RPMI7951 (cell line): ENCODE measurements at regions not wholly inside any gene's neighbourhood (a gene's known extent, or its start where the extent isn't known, plus 50 kb on each side); places are given as distances from the start of the nearest gene placed in this dataset.
A peak's percentile ranks its signal among the peaks of the same experiment; 100 is the strongest.

Source experiments
- DNase-seq: peaks from one replicate; pipeline ENCODE4 v3.0.0-alpha.2; 2012; ENCODE audit warnings: low read depth

DNA sequence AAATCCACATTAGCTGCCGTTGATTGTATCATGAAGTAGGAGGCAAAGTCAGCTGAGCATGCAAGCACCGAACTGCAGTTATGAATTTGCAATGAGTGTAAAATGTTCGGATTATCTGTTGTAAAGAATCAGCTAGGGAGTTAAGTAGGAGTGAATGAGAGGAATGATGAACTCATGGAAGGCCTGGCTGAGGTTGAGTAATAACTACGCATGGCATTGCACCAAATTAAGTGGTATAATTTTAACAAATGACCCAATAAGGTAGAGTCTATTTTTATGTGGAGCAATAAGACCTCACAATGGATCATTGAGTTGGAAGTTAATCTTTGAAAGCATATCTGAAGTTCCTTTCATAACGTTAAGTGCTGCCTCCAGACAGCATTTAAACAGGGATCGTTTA is 288.2 kb upstream of the CHST9 start:
- DNase-seq: no peak

- DNase-seq: no peak
Measured at GRCh38 chr18:27467073-27467472, 282.0 kb upstream of the CHST9 start.

GRCh38 chr18:27461957-27462356 is 276.8 kb upstream of the CHST9 start:
- no peak for DNase-seq

- DNase-seq: no peak
Measured at GRCh38 chr18:27449104-27449503, 264.0 kb upstream of the CHST9 start.

GRCh38 chr18:27447930-27448329 is 262.8 kb upstream of the CHST9 start:
- no peak for DNase-seq

- DNase-seq: no peak
Measured at GRCh38 chr18:27447451-27447881, 262.4 kb upstream of the CHST9 start.

DNA sequence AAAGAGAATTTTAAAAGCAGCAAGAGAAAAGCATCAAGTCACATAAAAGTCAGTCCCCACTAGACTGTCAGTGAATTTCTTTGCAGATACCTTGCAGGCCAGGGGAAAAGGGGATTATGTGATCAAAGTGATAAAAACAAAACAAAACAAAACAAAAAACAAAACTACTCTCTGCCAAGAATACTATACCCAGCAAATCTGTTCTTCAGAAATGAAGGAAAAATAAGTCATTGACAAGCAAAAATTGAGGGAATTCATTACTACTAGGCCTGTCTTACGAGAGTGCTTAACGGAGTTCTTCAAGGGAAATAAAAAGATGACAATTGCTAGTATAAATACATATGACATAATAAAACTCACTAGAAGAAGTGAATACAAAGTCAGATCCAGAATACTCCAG is 245.5 kb upstream of the CHST9 start:
- no peak for DNase-seq

GRCh38 chr18:27428716-27429475 is 243.8 kb upstream of the CHST9 start:
- no peak for DNase-seq

GRCh38 chr18:27428120-27428519 is 243.0 kb upstream of the CHST9 start:
- no peak for DNase-seq

- no peak for DNase-seq
Measured at GRCh38 chr18:27423581-27423980, 238.5 kb upstream of the CHST9 start.

- DNase-seq: no peak
Measured at GRCh38 chr18:27419646-27420045, 234.5 kb upstream of the CHST9 start.

DNA sequence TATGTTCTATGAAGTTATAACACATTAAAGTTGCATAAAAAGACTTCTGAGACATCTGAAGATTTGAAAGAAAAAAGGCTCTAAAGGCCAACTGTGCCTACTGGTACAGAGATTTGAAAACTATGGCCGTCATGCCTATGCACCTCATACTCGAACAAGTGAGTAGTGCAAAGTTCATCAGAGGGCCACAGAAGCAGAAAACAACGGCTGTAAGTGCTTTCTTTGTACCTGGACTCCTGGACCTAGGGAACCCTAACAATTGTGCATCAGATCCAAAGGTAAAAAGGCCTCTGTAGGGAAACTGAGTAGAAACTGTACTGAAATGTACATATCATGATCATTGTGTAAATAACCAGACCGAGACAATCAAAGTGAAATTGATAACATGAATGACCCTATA is 230.4 kb upstream of the CHST9 start:
- DNase-seq: no peak

DNA sequence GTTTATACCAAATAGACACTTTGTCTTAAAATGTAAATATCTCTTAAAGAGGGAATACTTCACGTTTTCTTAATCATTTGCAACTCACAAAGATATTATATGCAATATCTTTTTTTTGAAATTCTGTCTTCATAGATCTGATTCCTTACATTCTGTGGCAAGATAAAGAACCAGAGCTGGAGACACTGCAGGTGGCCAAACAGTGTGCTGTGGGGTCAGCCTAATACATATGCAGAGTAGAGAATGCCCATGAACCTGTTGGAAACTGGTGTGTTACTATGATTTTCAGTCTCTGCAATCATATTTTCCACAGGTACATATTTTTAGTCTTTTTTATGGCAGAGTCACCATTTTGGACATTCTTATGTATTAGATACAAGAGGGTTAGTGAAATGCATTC is 229.6 kb upstream of the CHST9 start:
- no peak for DNase-seq

GRCh38 chr18:27413495-27414401 is 228.6 kb upstream of the CHST9 start:
- DNase-seq: peak; percentile 33

DNA sequence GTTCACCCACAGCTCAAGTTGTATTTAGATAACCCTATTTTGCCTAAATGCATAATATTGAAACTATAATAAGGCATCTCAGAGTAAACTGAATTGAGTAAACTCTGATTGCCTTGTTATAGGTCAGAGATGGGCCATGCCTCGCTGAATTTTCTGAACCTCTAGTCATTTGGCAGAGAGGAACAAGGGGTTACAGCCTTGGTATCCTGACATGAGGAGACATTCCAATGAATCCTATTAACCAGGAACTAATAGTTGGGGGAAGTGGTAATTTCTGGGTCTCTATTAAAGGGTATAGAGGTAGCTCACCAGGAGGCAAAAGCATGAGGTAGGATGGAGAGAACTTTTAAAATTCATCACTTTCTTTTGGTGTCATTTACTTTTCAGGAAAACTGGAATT is 227.4 kb upstream of the CHST9 start:
- no peak for DNase-seq

GRCh38 chr18:27411911-27412310 is 226.8 kb upstream of the CHST9 start:
- peak; percentile 29 for DNase-seq

DNA sequence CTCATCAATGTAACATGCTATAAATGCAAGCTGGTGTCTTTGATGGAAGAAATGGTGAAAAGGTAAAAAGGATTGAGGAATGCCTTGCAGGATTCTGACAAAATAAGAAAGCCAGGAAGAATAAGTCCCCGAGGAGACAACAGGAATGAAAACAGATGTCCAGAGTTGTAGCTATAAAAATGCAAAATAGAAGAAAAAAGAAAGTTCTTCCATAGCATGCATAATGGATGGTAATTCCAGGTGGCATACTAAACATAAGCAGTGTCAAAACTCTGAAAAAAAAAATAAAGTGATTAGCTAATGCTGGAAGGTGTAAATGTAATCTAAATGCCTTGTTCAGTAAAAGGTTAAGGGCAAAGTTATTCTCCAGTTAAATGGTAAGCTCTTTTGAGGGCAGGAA is 225.9 kb upstream of the CHST9 start:
- no peak for DNase-seq

DNA sequence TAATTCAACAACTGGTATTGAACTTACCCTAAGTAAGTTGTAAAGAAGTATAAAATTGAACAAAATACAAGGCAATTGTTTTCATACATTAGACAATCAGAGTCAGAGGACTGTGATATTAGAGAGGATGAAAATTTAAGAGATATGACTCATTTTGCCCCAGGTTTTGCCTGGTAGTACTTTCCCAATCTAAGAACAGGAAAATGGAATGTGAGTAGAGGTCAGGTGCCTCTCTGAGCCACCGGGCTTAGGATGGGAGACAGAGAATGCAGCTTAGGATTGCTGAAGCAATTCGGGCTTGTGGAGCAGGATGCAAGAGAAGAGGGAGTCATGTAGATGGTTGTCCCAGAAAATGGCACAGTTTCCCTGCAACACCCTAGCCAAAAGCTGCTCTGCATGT is 219.7 kb upstream of the CHST9 start:
- no peak for DNase-seq

DNA sequence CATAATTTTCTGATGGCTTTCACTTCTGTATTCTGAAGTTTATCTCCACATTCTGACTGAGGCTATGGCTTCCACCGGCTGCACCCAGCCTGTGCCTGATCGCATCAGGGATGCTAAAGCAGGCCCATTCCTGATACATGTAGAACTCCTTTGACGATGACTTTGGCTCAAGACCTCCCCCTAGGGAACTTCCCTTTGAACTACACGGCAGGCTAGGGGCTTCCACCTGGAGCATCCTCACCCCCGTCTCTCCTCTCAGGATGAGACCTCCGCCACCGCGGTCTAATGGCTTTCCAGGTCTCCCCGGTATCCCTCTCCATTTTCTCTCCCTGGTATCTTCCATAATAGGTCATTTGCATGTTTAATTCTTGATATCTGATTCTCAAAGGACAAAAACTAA is 214.9 kb upstream of the CHST9 start:
- DNase-seq: no peak

GRCh38 chr18:27395752-27396151 is 210.6 kb upstream of the CHST9 start:
- no peak for DNase-seq

GRCh38 chr18:27394687-27395086 is 209.6 kb upstream of the CHST9 start:
- DNase-seq: no peak

DNA sequence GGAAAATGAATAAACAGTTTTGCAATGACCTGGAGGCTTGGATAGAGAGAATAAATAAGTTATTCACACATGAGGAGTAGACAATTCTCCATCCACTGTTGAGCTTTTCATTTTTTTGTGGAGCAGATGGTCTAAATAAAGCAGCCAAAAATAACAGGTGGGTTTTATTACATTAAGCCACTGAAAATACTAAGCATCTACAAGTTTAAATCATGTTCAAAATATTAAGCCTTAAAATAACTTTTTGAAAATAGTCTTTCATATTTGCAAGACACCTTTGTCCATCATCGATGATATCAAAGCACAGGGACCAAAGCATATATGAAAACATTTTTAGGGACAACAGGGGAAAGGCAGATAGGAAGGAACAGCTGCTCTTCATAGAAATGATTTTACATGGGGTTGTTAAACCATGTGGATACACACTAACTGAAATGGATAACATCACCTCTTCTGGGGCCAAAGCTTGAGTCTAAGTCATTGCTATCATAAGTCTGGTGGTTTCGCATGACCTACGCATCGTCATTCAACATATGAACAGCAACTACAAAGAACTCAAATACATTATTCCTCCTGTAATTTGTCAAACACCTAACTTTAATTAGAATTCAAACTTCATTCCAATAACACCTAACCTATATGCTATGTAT is 197.6 kb upstream of the CHST9 start:
- DNase-seq: no peak
